HFF-Myc (cell line): ENCODE measurements at regions not wholly inside any gene's neighbourhood (a gene's known extent, or its start where the extent isn't known, plus 50 kb on each side); places are given as distances from the start of the nearest gene placed in this dataset.

Experiments
- DNase-seq: peaks from one replicate; pipeline ENCODE4 v3.0.0-alpha.2; 2011; ENCODE audit warnings: low read depth; ENCODE audit errors: extremely low read depth
- H3K4me3 ChIP-seq: replicated peaks from 2 replicates; pipeline ENCODE4 v1.5.1; 2011; ENCODE audit warnings: low read depth, mild to moderate bottlenecking, control low read depth, low read length
- CTCF ChIP-seq: IDR thresholded peaks from 2 replicates; pipeline ENCODE4 v1.5.1; 2012; ENCODE audit warnings: mild to moderate bottlenecking, low read depth, low read length, control low read depth; ENCODE audit errors: missing control alignments

- no peak for DNase-seq
- no peak overlapping the region for H3K4me3 ChIP-seq
- no peak for TF ChIP-seq CTCF
Observed at GRCh38 chr3:22029480-22029879, 278.5 kb upstream of the ZNF385D start.

- no peak overlapping the region for H3K4me3 ChIP-seq
- no peak for TF ChIP-seq CTCF
Observed at GRCh38 chr3:22039161-22039560, 288.2 kb upstream of the ZNF385D start.

GRCh38 chr3:22040150-22040549 is 289.1 kb upstream of the ZNF385D start:
- TF ChIP-seq CTCF = no peak
- no peak overlapping the region for H3K4me3 ChIP-seq
- DNase-seq = no peak

More at GRCh38 chr3:22039161-22039560, 288.2 kb upstream of the ZNF385D start:
- DNase-seq = no peak

GRCh38 chr3:22045882-22046281 is 294.9 kb upstream of the ZNF385D start:
- no peak for DNase-seq
- no peak overlapping the region for H3K4me3 ChIP-seq
- TF ChIP-seq CTCF = no peak

GRCh38 chr3:22063500-22063899 is 312.5 kb upstream of the ZNF385D start:
- H3K4me3 ChIP-seq = no peak overlapping the region
- DNase-seq = no peak
- TF ChIP-seq CTCF = no peak

GRCh38 chr3:22068619-22069018 is 317.6 kb upstream of the ZNF385D start:
- H3K4me3 ChIP-seq = no peak overlapping the region
- no peak for TF ChIP-seq CTCF
- no peak for DNase-seq

- no peak for TF ChIP-seq CTCF
- no peak overlapping the region for H3K4me3 ChIP-seq
- no peak for DNase-seq
Observed at GRCh38 chr3:22088204-22088603, 337.2 kb upstream of the ZNF385D start.
